OCI-LY3 (cell line): ENCODE measurements at regions not wholly inside any gene's neighbourhood (a gene's known extent, or its start where the extent isn't known, plus 50 kb on each side); places are given as distances from the start of the nearest gene placed in this dataset.
A peak's percentile ranks its signal among the peaks of the same experiment; 100 is the strongest.

Experiments
- CTCF ChIP-seq: fragments of 200-600, 300-600 bp; sonication (generic); IDR thresholded peaks from 2 replicates; pipeline ENCODE4 v1.5.1; 2014; ENCODE audit warnings: antibody characterized with exemption, low read length, low read depth
- EZH2phosphoT487 ChIP-seq: fragments of 200-600 bp; shearing (Covaris generic); IDR thresholded peaks from 2 replicates; pipeline ENCODE4 v1.6.1; 2018; ENCODE audit warnings: antibody characterized with exemption, mixed run types, low read depth

- TF ChIP-seq CTCF (peak; percentile 44), EZH2phosphoT487 (no peak)
These were observed 457.4 kb upstream of the TEX13C start for GRCh38 chrX:124862301-124862700.
